IMR-90 (cell line): ENCODE measurements at regions not wholly inside any gene's neighbourhood (a gene's known extent, or its start where the extent isn't known, plus 50 kb on each side); places are given as distances from the start of the nearest gene placed in this dataset.

Experiments
- ATAC-seq: fragments of 200-7000 bp; cut with Tn5 transposase; 2 replicates; pipeline ENCODE4 v1.9.1; 2020; ENCODE audit warnings: low read depth, mild to moderate bottlenecking, moderate library complexity
- BruUV-seq: library from RNA; stranded (reverse); fragments of 400-500 nt; replicated peaks from 2 replicates; lab custom pipeline; 2021; lab: Mats Ljungman, UMichigan
- CTCF ChIA-PET: fragments of 300-600 bp; formaldehyde crosslinking; extraction: SDS; loops from one replicate; lab custom pipeline; 2021; ENCODE audit warnings: antibody characterized with exemption; lab: Yijun Ruan, JAX
- POLR2A ChIA-PET: fragments of 300-600 bp; sonication (Branson Sonifier 250); formaldehyde crosslinking; loops from one replicate; lab custom pipeline; 2022; ENCODE audit warnings: antibody characterized with exemption; ENCODE audit not compliant: unreplicated experiment; lab: Charles Lee
- DNase-seq: peaks from one replicate; pipeline ENCODE4 v3.0.0; 2013
- H2AFZ ChIP-seq: replicated peaks from 2 replicates; pipeline ENCODE3; 2013; ENCODE audit warnings: low read length, mild to moderate bottlenecking; ENCODE audit not compliant: poor library complexity
- H2AK5ac ChIP-seq: 2 replicates; pipeline ENCODE4 v1.6.1; 2013; ENCODE audit warnings: low read depth, low read length, inconsistent platforms
- H2AK9ac ChIP-seq: replicated peaks from 2 replicates; pipeline ENCODE3; 2013; ENCODE audit warnings: mild to moderate bottlenecking, low read depth, low read length, moderate library complexity; ENCODE audit not compliant: poor library complexity
- H2BK120ac ChIP-seq: 2 replicates; pipeline ENCODE4 v1.6.1; 2013; ENCODE audit warnings: low read depth, low read length, inconsistent platforms
- H2BK15ac ChIP-seq: 3 replicates; pipeline ENCODE4 v1.6.1; 2013; ENCODE audit warnings: low read depth, low read length, inconsistent platforms
- H2BK20ac ChIP-seq: 2 replicates; pipeline ENCODE4 v1.6.1; 2013; ENCODE audit warnings: low read depth, mild to moderate bottlenecking, inconsistent platforms, low read length, moderate library complexity
- H2BK5ac ChIP-seq: 2 replicates; pipeline ENCODE4 v1.6.1; 2013; ENCODE audit warnings: mild to moderate bottlenecking, low read depth, low read length, inconsistent platforms; ENCODE audit not compliant: poor library complexity, severe bottlenecking
- H3K14ac ChIP-seq: replicated peaks from 2 replicates; pipeline ENCODE4 v1.6.1; 2013; ENCODE audit warnings: low read depth, low read length, inconsistent platforms
- H3K18ac ChIP-seq: 2 replicates; pipeline ENCODE4 v1.6.1; 2013; ENCODE audit warnings: low read depth, low read length, control low read depth
- H3K23ac ChIP-seq: 2 replicates; pipeline ENCODE4 v1.6.1; 2013; ENCODE audit warnings: low read depth, low read length, inconsistent platforms
- H3K27ac ChIP-seq: 2 replicates; pipeline ENCODE4 v1.5.1; 2013; ENCODE audit warnings: mild to moderate bottlenecking, control low read depth, low read length; ENCODE audit not compliant: insufficient read depth
- H3K27me3 ChIP-seq: 2 replicates; pipeline ENCODE4 v1.6.1; 2013; ENCODE audit warnings: low read length; ENCODE audit not compliant: control insufficient read depth, insufficient read depth
- H3K36me3 ChIP-seq: 2 replicates; pipeline ENCODE4 v1.6.1; 2013; ENCODE audit warnings: low read length, mixed read lengths; ENCODE audit not compliant: control insufficient read depth, insufficient read depth
- H3K4ac ChIP-seq: 2 replicates; pipeline ENCODE4 v1.6.1; 2013; ENCODE audit warnings: low read depth, low read length, inconsistent platforms
- H3K4me1 ChIP-seq: 2 replicates; pipeline ENCODE4 v1.6.1; 2013; ENCODE audit warnings: low read length, mixed read lengths; ENCODE audit not compliant: control insufficient read depth, insufficient read depth
- H3K4me2 ChIP-seq: 2 replicates; pipeline ENCODE4 v1.6.1; 2013; ENCODE audit warnings: low read depth, mild to moderate bottlenecking, control low read depth, low read length, moderate library complexity
- H3K4me3 ChIP-seq: 2 replicates; pipeline ENCODE4 v1.5.1; 2013; ENCODE audit warnings: low read depth, mild to moderate bottlenecking, control low read depth, low read length, moderate library complexity; ENCODE audit not compliant: insufficient read depth
- H3K56ac ChIP-seq: 2 replicates; pipeline ENCODE4 v1.6.1; 2013; ENCODE audit warnings: low read length, inconsistent platforms; ENCODE audit not compliant: insufficient read depth; ENCODE audit errors: extremely low read depth
- H3K79me1 ChIP-seq, 2 experiments: 2 replicates each; pipeline ENCODE4 v1.6.1; 2013; ENCODE audit warnings: low read length in 2 of 2, inconsistent platforms in 1 of 2, low read depth in 1 of 2
- H3K9ac ChIP-seq: 2 replicates; pipeline ENCODE4 v1.6.1; 2013; ENCODE audit warnings: low read depth, low read length, control low read depth
- H3K9me1 ChIP-seq: 2 replicates; pipeline ENCODE4 v1.6.1; 2013; ENCODE audit warnings: low read length, inconsistent platforms; ENCODE audit not compliant: insufficient read depth
- H3K9me3 ChIP-seq: 2 replicates; pipeline ENCODE4 v1.6.1; 2013; ENCODE audit warnings: low read length; ENCODE audit not compliant: control insufficient read depth, insufficient read depth
- H4K20me1 ChIP-seq: 2 replicates; pipeline ENCODE4 v1.6.1; 2013; ENCODE audit warnings: low read length, inconsistent platforms; ENCODE audit not compliant: insufficient read depth
- H4K5ac ChIP-seq: 2 replicates; pipeline ENCODE4 v1.6.1; 2013; ENCODE audit warnings: mild to moderate bottlenecking, low read depth, low read length, control low read depth
- H4K8ac ChIP-seq, 2 experiments: 2 replicates each; pipeline ENCODE4 v1.6.1; 2013; ENCODE audit warnings: low read depth in 2 of 2, low read length in 2 of 2, control low read depth in 1 of 2, inconsistent platforms in 1 of 2
- H4K91ac ChIP-seq: 2 replicates; pipeline ENCODE4 v1.6.1; 2013; ENCODE audit warnings: low read depth, low read length, inconsistent platforms; ENCODE audit not compliant: insufficient read depth
- BHLHE40 ChIP-seq: fragments of 150-350 bp; IDR thresholded peaks from 2 replicates; pipeline ENCODE4 v1.6.1; 2016; ENCODE audit warnings: mild to moderate bottlenecking, low read depth, low read length
- CEBPB ChIP-seq: IDR thresholded peaks from 2 replicates; pipeline ENCODE4 v1.6.1; 2012; ENCODE audit warnings: low read depth, low read length, improper control_type of control experiment
- CTCF ChIP-seq: conservative IDR thresholded peaks from 2 replicates; pipeline ENCODE4 v1.5.1; 2012; ENCODE audit warnings: mild to moderate bottlenecking, low read depth, low read length, improper control_type of control experiment
- ELK1 ChIP-seq: fragments of 150-350 bp; IDR thresholded peaks from 2 replicates; pipeline ENCODE4 v1.6.1; 2016; ENCODE audit warnings: low read depth, mild to moderate bottlenecking, low read length, moderate library complexity, borderline replicate concordance
- FOS ChIP-seq: fragments of 150-350 bp; IDR thresholded peaks from 2 replicates; pipeline ENCODE4 v1.6.1; 2016; ENCODE audit warnings: low read depth, low read length
- MAFK ChIP-seq: IDR thresholded peaks from 2 replicates; pipeline ENCODE4 v1.6.1; 2012; ENCODE audit warnings: low read depth, low read length, improper control_type of control experiment
- MAZ ChIP-seq: IDR thresholded peaks from 2 replicates; pipeline ENCODE4 v1.6.1; 2012; ENCODE audit warnings: low read depth, mild to moderate bottlenecking, low read length, improper control_type of control experiment, moderate library complexity, borderline replicate concordance
- MXI1 ChIP-seq: IDR thresholded peaks from 2 replicates; pipeline ENCODE4 v1.6.1; 2012; ENCODE audit warnings: low read depth, mild to moderate bottlenecking, low read length, moderate library complexity, borderline replicate concordance
- NFE2L2 ChIP-seq: fragments of 150-350 bp; IDR thresholded peaks from 2 replicates; pipeline ENCODE4 v1.6.1; 2016; ENCODE audit warnings: low read depth, mild to moderate bottlenecking, low read length
- POLR2A ChIP-seq: IDR thresholded peaks from 2 replicates; pipeline ENCODE4 v1.6.1; 2012; ENCODE audit warnings: mild to moderate bottlenecking, low read depth, low read length
- RAD21 ChIP-seq: IDR thresholded peaks from 2 replicates; pipeline ENCODE4 v1.6.1; 2012; ENCODE audit warnings: low read length, improper control_type of control experiment
- RCOR1 ChIP-seq: IDR thresholded peaks from 2 replicates; pipeline ENCODE4 v1.6.1; 2012; ENCODE audit warnings: mild to moderate bottlenecking, low read length, improper control_type of control experiment; ENCODE audit not compliant: insufficient replicate concordance
- RFX5 ChIP-seq: IDR thresholded peaks from 2 replicates; pipeline ENCODE4 v1.8.0; 2012; ENCODE audit warnings: low read depth, mild to moderate bottlenecking, low read length, moderate library complexity
- SMC3 ChIP-seq: fragments of 150-350 bp; IDR thresholded peaks from 2 replicates; pipeline ENCODE4 v1.6.1; 2016; ENCODE audit warnings: low read depth, mild to moderate bottlenecking, antibody characterized with exemption, low read length, moderate library complexity
- USF2 ChIP-seq: fragments of 150-350 bp; IDR thresholded peaks from 2 replicates; pipeline ENCODE4 v1.6.1; 2017; ENCODE audit warnings: mild to moderate bottlenecking, antibody characterized with exemption, low read length, low read depth
- WGBS, 2 experiments: methylation state at CpG; one replicate each; pipeline versions ENCODE4 v1.1.5 to v1.1.7; 2013; ENCODE audit warnings: missing lambda C conversion rate in 2 of 2; ENCODE audit not compliant: insufficient read length in 1 of 2; ENCODE audit errors: extremely low coverage in 2 of 2; 5-methylcytosine and 5-hydroxymethylcytosine counted together
- dilution Hi-C: fragments of 300-500 bp; cut with HindIII; formaldehyde crosslinking; loops from one replicate; pipeline ENCODE4 v1.14.3; 2018; ENCODE audit warnings: low sequenced_read_pairs; ENCODE audit not compliant: unreplicated experiment
- in situ Hi-C: fragments of 300-500 bp; cut with MboI; formaldehyde crosslinking; loops from 3 replicates; pipeline ENCODE4 v1.14.3; 2019; ENCODE audit warnings: low sequenced_read_pairs, inconsistent platforms, mixed read lengths
- intact Hi-C: fragments of 100-400 bp; cut with micrococcal nuclease; formaldehyde crosslinking; loops from 2 replicates; pipeline ENCODE4 v1.10.0; 2022

- Histone ChIP-seq H3K9me1 (no peaks in the 10 kb centered on the region), H2AK5ac (no peak overlapping the region), H2BK120ac (no peak overlapping the region), H4K8ac (no peak overlapping the region), H3K4ac (no peak overlapping the region), H3K9ac (no peak overlapping the region), H3K23ac (no peak overlapping the region), H3K79me1 (no peaks in the 10 kb centered on the region), H3K27me3 (no peaks in the 10 kb centered on the region), H2AFZ (no peak overlapping the region), H4K91ac (no peak overlapping the region), H3K56ac (no peak overlapping the region), H2BK20ac (no peak overlapping the region), H4K20me1 (no peaks in the 10 kb centered on the region), H3K27ac (no peak overlapping the region), H3K4me2 (no peak overlapping the region), H2BK5ac (no peak overlapping the region), H4K5ac (no peak overlapping the region), H3K4me1 (no peaks in the 10 kb centered on the region), H2BK15ac (no peak overlapping the region), H2AK9ac (no peak overlapping the region), H3K4me3 (no peak overlapping the region), H3K9me3 (no peaks in the 10 kb centered on the region), H3K18ac (no peak overlapping the region), H3K36me3 (no peaks in the 10 kb centered on the region), H3K14ac (no peak overlapping the region)
- in situ Hi-C loops = no loop called here
- no peak for ATAC-seq
- intact Hi-C loops = no loop called here
- POLR2A ChIA-PET = no interaction called here
- no peak for TF ChIP-seq USF2
- TF ChIP-seq MAZ = no peak
- TF ChIP-seq MAFK = no peak
- no peak for TF ChIP-seq FOS
- no peak for TF ChIP-seq MXI1
- TF ChIP-seq ELK1 = no peak
- no peak for TF ChIP-seq SMC3
- TF ChIP-seq RAD21 = no peak
- TF ChIP-seq RFX5 = no peak
- no peak for TF ChIP-seq CTCF
- TF ChIP-seq CEBPB = no peak
- TF ChIP-seq NFE2L2 = no peak
- TF ChIP-seq RCOR1 = no peak
- no peak for TF ChIP-seq BHLHE40
- TF ChIP-seq POLR2A = no peak
- no TSS peak for BruUV-seq
- DNase-seq = no peak
- 96% methylated on average over 4 of the region's 9 CpGs; no CpG with 5 or more reads in 1 of the 2 experiments for WGBS, 2 experiments
- CTCF ChIA-PET = no interaction called here
- dilution Hi-C loops = no loop called here
Measured at GRCh38 chr3:76293856-76294255, 508.5 kb upstream of the ZNF717 start.
